Neural crest cell (in vitro differentiated cells): ENCODE measurements at regions not wholly inside any gene's neighbourhood (a gene's known extent, or its start where the extent isn't known, plus 50 kb on each side); places are given as distances from the start of the nearest gene placed in this dataset.
A peak's percentile ranks its signal among the peaks of the same experiment; 100 is the strongest.

ENCODE experiments used
- DNase-seq: peaks from one replicate; pipeline ENCODE4 v3.0.0; 2021; ENCODE audit warnings: low read depth, mixed read lengths, low spot score
- H3K27ac Mint-ChIP-seq: one replicate; pipeline ENCODE4 v1.8.0; 2021; ENCODE audit warnings: mild to moderate bottlenecking, mixed read lengths; ENCODE audit not compliant: unreplicated experiment
- H3K27me3 Mint-ChIP-seq: 2 replicates; pipeline ENCODE4 v1.8.0; 2021; ENCODE audit warnings: low read depth, mild to moderate bottlenecking, mixed read lengths
- H3K36me3 Mint-ChIP-seq: 2 replicates; pipeline ENCODE4 v1.8.0; 2021; ENCODE audit warnings: low read depth, mild to moderate bottlenecking, mixed read lengths
- H3K4me1 Mint-ChIP-seq: 2 replicates; pipeline ENCODE4 v1.8.0; 2021; ENCODE audit warnings: mixed read lengths
- H3K4me3 Mint-ChIP-seq: one replicate; pipeline ENCODE4 v1.8.0; 2021; ENCODE audit warnings: mild to moderate bottlenecking, mixed read lengths
- H3K9me3 Mint-ChIP-seq: 2 replicates; pipeline ENCODE4 v1.8.0; 2021; ENCODE audit warnings: mixed read lengths
- TF ChIP-seq, protein P1 (sequence below): fragments of 200-600 bp; sonication (generic); conservative IDR thresholded peaks from 2 replicates; pipeline ENCODE4 v1.5.0; 2021; ENCODE audit warnings: antibody characterized with exemption, mild to moderate bottlenecking

DNA sequence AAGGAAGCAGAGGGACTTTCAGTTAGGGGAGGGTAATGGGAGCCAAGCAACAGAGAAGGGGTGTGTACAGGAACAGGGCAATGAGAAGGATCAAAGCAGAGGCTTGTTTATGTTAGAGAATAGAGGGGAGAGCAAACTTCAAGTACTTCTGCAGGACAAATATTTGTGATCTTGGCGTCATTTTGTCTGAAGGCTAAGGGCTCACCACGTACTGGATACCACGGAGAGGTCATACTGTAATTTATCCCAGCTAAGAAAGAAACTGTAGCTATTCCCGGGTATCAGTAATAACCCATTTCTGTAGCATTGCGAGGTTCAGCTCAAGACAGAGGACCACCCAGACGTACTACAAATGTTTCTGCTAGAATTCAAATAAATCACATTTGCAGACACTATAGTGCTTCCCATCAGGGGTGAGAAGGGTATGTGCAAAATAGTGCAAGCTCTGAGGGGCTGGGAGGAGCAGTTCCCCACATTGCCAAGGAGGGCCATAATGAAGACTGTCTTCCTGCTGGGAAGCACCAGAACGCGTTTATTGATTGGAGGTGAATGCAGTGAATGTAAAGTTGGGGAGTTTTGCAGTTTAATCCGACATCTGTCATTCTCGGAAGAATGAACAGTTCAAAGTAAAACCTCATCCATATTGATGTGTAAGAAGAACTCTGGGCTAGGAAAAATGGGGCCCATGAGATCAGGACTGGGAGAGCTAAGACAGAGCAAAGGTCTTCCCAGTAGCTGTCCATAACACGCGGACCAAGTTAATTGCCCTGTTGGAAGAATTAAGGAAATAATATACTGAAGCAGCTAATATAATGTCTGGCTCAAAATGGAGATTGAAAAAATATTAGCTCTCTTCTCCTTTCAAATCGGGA is 136.9 kb downstream of the RWDD3 start:
- no peak overlapping the region for H3K4me3 Mint-ChIP-seq
- TF ChIP-seq, protein P1, sequence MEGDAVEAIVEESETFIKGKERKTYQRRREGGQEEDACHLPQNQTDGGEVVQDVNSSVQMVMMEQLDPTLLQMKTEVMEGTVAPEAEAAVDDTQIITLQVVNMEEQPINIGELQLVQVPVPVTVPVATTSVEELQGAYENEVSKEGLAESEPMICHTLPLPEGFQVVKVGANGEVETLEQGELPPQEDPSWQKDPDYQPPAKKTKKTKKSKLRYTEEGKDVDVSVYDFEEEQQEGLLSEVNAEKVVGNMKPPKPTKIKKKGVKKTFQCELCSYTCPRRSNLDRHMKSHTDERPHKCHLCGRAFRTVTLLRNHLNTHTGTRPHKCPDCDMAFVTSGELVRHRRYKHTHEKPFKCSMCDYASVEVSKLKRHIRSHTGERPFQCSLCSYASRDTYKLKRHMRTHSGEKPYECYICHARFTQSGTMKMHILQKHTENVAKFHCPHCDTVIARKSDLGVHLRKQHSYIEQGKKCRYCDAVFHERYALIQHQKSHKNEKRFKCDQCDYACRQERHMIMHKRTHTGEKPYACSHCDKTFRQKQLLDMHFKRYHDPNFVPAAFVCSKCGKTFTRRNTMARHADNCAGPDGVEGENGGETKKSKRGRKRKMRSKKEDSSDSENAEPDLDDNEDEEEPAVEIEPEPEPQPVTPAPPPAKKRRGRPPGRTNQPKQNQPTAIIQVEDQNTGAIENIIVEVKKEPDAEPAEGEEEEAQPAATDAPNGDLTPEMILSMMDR: no peak
- H3K36me3 Mint-ChIP-seq: no peaks in the 10 kb centered on the region
- no peak for DNase-seq
- no peaks in the 10 kb centered on the region for H3K9me3 Mint-ChIP-seq
- H3K4me1 Mint-ChIP-seq: peaks cover 12% of the 10 kb centered on the region
- peaks cover 20% of the 10 kb centered on the region for H3K27me3 Mint-ChIP-seq
- H3K27ac Mint-ChIP-seq: peak overlapping the region; percentile 38

DNA sequence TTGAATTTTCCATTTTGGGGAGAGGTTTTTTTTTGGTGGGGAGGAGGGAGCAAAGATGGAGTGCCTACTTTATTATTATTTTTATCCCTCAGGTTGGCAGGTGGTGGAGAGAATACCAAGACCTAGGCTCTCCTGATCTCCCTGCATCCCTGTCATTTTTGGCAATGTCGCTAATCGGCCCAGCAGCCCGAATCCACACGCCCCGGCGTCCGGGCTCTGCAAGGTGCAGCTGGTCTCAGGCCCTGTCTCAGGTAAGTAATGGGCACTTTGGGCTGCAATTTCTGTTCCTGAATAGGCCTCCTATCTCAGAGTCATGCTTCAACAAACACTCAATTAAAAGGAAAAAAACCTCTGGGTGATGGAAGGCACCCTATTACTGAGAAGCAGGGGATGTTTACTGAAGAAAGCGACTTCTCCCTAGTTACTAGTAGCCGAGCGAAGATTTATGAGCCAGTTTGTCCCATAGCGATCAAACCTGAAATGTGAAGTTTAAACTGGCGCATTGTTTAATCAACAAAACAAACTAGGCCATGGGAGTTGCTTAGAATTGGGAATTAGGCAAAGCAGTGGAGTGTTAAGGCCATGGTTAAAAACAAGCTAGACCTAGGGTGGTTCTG is 137.8 kb downstream of the RWDD3 start:
- no peaks in the 10 kb centered on the region for H3K36me3 Mint-ChIP-seq
- no peak overlapping the region for H3K4me3 Mint-ChIP-seq
- no peak for DNase-seq
- TF ChIP-seq, protein P1: no peak
- H3K27me3 Mint-ChIP-seq: peaks cover 20% of the 10 kb centered on the region
- H3K4me1 Mint-ChIP-seq: peaks cover 12% of the 10 kb centered on the region
- no peak overlapping the region for H3K27ac Mint-ChIP-seq
- no peaks in the 10 kb centered on the region for H3K9me3 Mint-ChIP-seq

DNA sequence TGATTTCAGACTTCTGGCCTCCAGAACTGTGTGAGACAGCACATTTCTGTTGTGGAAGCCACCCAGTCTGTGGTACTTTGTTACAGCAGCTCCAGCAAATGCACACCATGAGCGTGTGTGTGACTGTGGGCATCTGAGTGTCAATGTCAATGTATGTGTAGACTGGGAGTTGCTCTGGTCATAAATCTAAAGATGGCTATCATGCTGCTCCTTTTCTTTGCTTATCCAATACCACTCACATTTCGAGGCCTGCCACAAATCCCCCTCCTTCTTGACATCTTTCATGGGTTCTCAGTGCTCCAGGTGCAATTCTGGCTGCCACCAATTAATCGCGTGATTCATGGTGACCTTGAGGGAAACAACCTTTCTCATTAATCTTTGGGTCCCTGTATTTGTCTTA is 141.2 kb downstream of the RWDD3 start:
- H3K9me3 Mint-ChIP-seq: no peaks in the 10 kb centered on the region

DNA sequence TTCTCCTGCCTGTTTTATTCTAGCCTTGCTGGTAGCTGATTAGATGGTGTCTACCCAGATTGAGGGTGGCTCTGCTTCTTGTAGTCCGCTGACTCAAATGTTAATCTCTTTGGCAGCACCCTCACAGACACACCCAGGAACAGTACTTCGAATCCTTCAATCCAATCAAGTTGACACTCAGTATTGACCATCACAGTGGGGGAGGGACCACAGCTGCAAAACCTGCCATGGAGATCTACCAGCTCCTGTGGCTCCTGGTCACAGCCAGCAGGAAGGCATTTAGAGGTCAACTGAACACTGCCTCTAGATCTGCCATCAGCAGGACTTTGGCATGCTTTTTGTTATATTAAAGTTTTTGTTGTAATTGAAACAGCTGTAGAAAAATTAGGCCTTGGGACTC is 146.9 kb downstream of the RWDD3 start:
- Mint-ChIP-seq H3K4me1 (peaks cover 12% of the 10 kb centered on the region), H3K4me3 (no peak overlapping the region), H3K27ac (no peak overlapping the region), H3K36me3 (no peaks in the 10 kb centered on the region), H3K9me3 (no peaks in the 10 kb centered on the region), H3K27me3 (peaks cover 3% of the 10 kb centered on the region)
- TF ChIP-seq, protein P1: no peak
- DNase-seq: no peak

More for the DNA sequence above, 141.2 kb downstream of the RWDD3 start:
- Mint-ChIP-seq H3K4me1 (peaks cover 12% of the 10 kb centered on the region), H3K27ac (no peak overlapping the region), H3K4me3 (no peak overlapping the region), H3K27me3 (no peaks in the 10 kb centered on the region), H3K36me3 (no peaks in the 10 kb centered on the region)
- DNase-seq: no peak
- TF ChIP-seq, protein P1: no peak

DNA sequence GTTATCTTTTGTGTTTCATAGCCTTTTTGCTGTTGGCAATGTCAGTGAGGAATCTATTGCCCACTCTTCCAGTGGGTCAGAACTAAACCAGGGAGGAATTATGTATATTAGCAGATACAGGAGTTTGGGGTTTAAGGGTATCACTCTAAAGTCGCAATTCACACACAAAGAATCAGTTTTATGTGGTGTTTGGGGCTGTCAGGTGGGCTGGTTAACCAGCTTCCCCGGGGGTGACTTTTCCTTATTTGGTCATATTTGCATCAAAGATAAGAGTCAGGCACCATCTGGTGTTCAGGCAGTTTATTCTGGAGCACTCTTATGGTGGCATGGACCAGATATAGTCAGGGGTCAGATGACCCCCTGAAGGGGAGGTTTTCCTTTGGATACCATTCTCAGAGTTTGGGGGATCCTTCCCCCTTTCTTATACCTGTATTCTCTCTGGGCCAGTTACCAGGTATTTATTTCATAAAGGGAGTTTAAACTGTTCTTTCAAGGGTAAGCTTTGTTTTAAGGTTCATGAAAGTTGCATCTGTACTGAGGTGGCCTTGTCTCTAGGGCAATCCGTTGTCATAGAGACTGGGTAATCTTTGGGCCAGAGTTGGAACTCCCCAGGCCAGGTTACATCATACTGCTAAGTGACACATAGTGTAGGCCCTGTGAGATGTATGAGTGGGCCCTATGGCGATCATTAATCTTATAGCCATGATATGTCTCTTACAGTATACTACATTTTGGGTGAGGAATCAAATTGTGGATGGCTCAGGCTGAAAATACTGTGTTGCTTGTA is 148.2 kb downstream of the RWDD3 start:
- H3K4me3 Mint-ChIP-seq: no peak overlapping the region
- peaks cover 3% of the 10 kb centered on the region for H3K27me3 Mint-ChIP-seq
- H3K9me3 Mint-ChIP-seq: no peaks in the 10 kb centered on the region

More for the DNA sequence above, 148.2 kb downstream of the RWDD3 start:
- Mint-ChIP-seq H3K27ac (no peak overlapping the region), H3K36me3 (no peaks in the 10 kb centered on the region), H3K4me1 (peaks cover 12% of the 10 kb centered on the region)
- DNase-seq: no peak
- TF ChIP-seq, protein P1: no peak
